ENCODE measurements at regions not wholly inside any gene's neighbourhood (a gene's known extent, or its start where the extent isn't known, plus 50 kb on each side); places are given as distances from the start of the nearest gene placed in this dataset.

GRCh38 chr13:99902657-99903056 lies 68.9 kb downstream of the ZIC5 start:
- no peaks in the 10 kb centered on the region for H3K36me3 ChIP-seq
- H3K9me3 ChIP-seq: no peaks in the 10 kb centered on the region
- H3K27me3 ChIP-seq: peaks cover 0 to 47% of the 10 kb centered on the region in 2 donors
- DNase-seq: no peak
- no peaks in the 10 kb centered on the region for H3K4me1 ChIP-seq
- TF ChIP-seq CTCF (IDR thresholded peaks at IDR 0.05): no peak
- H3K27ac ChIP-seq: no peak overlapping the region
- intact Hi-C loops (cut with DNase I; ENCODE audit: low total_unique reads): no loop called here
- H3K4me3 ChIP-seq: no peak overlapping the region

GRCh38 chr13:99900960-99901359 lies 70.6 kb downstream of the ZIC5 start:
- peaks cover 0 to 58% of the 10 kb centered on the region in 2 donors for H3K27me3 ChIP-seq
- peaks cover 0 to 5% (median 2%) of the 10 kb centered on the region in 4 donors for H3K4me1 ChIP-seq
- intact Hi-C loops (cut with DNase I; ENCODE audit: low total_unique reads): no loop called here
- TF ChIP-seq CTCF (IDR thresholded peaks at IDR 0.05): no peak
- H3K4me3 ChIP-seq: no peak overlapping the region
- no peak overlapping the region for H3K27ac ChIP-seq
- H3K36me3 ChIP-seq: no peaks in the 10 kb centered on the region
- DNase-seq: no peak
- H3K9me3 ChIP-seq: no peaks in the 10 kb centered on the region

- H3K36me3 ChIP-seq: no peaks in the 10 kb centered on the region
- peaks cover 0 to 18% (median 8%) of the 10 kb centered on the region in 4 donors for H3K4me1 ChIP-seq
- H3K27me3 ChIP-seq: peaks cover 0 to 60% of the 10 kb centered on the region in 2 donors
- no peak overlapping the region for H3K4me3 ChIP-seq
- H3K27ac ChIP-seq: no peak overlapping the region
- intact Hi-C loops (cut with DNase I; ENCODE audit: low total_unique reads): no loop called here
- no peaks in the 10 kb centered on the region for H3K9me3 ChIP-seq
- no peak for TF ChIP-seq CTCF (IDR thresholded peaks at IDR 0.05)
- no peak for DNase-seq
Measured at GRCh38 chr13:99898421-99898820, 73.1 kb downstream of the ZIC5 start.

- no peak for TF ChIP-seq CTCF (IDR thresholded peaks at IDR 0.05)
- Histone ChIP-seq H3K9me3 (no peaks in the 10 kb centered on the region), H3K36me3 (no peaks in the 10 kb centered on the region), H3K27me3 (peaks cover 0 to 57% of the 10 kb centered on the region in 2 donors), H3K27ac (no peak overlapping the region), H3K4me3 (no peak overlapping the region), H3K4me1 (peaks cover 0 to 18% (median 8%) of the 10 kb centered on the region in 4 donors)
- intact Hi-C loops (cut with DNase I; ENCODE audit: low total_unique reads): no loop called here
- no peak for DNase-seq
Measured at GRCh38 chr13:99897076-99897440, 74.5 kb downstream of the ZIC5 start.

- peaks cover 0 to 57% of the 10 kb centered on the region in 2 donors for H3K27me3 ChIP-seq
- no peak for TF ChIP-seq CTCF (IDR thresholded peaks at IDR 0.05)
- intact Hi-C loops (cut with DNase I; ENCODE audit: low total_unique reads): no loop called here
- H3K4me1 ChIP-seq: peaks cover 0 to 18% (median 8%) of the 10 kb centered on the region in 4 donors
- H3K4me3 ChIP-seq: no peak overlapping the region
- no peaks in the 10 kb centered on the region for H3K9me3 ChIP-seq
- H3K36me3 ChIP-seq: no peaks in the 10 kb centered on the region
- H3K27ac ChIP-seq: no peak overlapping the region
- no peak for DNase-seq
Measured at GRCh38 chr13:99896369-99897075, 75.0 kb downstream of the ZIC5 start.
